SK-N-SH (cell line): ENCODE measurements at regions not wholly inside any gene's neighbourhood (a gene's known extent, or its start where the extent isn't known, plus 50 kb on each side); places are given as distances from the start of the nearest gene placed in this dataset.

ENCODE experiments used
- CTCF ChIA-PET: fragments of 300-600, 350-600 bp; formaldehyde crosslinking; extraction: SDS; loops from one replicate; lab custom pipeline; 2021; lab: Yijun Ruan, JAX
- POLR2A ChIA-PET: fragments of 350-600 bp; sonication (Branson Sonifier 250); formaldehyde crosslinking; extraction: SDS; loops from one replicate; lab custom pipeline; 2020; ENCODE audit warnings: antibody characterized with exemption, inconsistent platforms; lab: Yijun Ruan, JAX
- DNase-seq: peaks from one replicate; pipeline ENCODE4 v3.0.0; 2012
- H2AFZ ChIP-seq: fragments of 200-600 bp; sonication (generic); 2 replicates; pipeline ENCODE4 v1.8.1; 2016; ENCODE audit warnings: antibody characterized with exemption, mild to moderate bottlenecking, low read depth
- H3F3A ChIP-seq: fragments of 200-600 bp; sonication (generic); replicated peaks from 2 replicates; pipeline ENCODE3; 2016; ENCODE audit warnings: antibody characterized with exemption, mild to moderate bottlenecking; ENCODE audit not compliant: insufficient read depth
- H3K27ac ChIP-seq, 2 experiments: fragments of 200-500 bp in 1 of 2; fragments of 200-600 bp in 1 of 2; sonication (Bioruptor generic) in 1 of 2; sonication (generic), shearing (Covaris generic) in 1 of 2; 2 replicates each; pipeline versions ENCODE4 v1.5.1 to v1.6.1; 2014 to 2016; ENCODE audit warnings: low read depth in 2 of 2, inconsistent platforms in 1 of 2, low read length in 1 of 2, mild to moderate bottlenecking in 1 of 2, mixed read lengths in 1 of 2
- H3K27me3 ChIP-seq: fragments of 200-600 bp; sonication (generic), shearing (Covaris generic); 2 replicates; pipeline ENCODE4 v1.6.1; 2016; ENCODE audit warnings: mixed run types; ENCODE audit not compliant: insufficient read depth
- H3K36me3 ChIP-seq, 2 experiments: fragments of 200-500 bp in 1 of 2; fragments of 200-600 bp in 1 of 2; sonication (Bioruptor generic) in 1 of 2; sonication (generic) in 1 of 2; replicated peaks in 1 of 2; 2 replicates each; pipeline versions ENCODE3 to v1.5.1; 2014 to 2016; ENCODE audit warnings: low read length in 1 of 2, mild to moderate bottlenecking in 1 of 2; ENCODE audit not compliant: insufficient read depth in 2 of 2, control insufficient read depth in 1 of 2
- H3K4me1 ChIP-seq, 2 experiments: fragments of 200-500 bp in 1 of 2; fragments of 200-600 bp in 1 of 2; sonication (Bioruptor generic) in 1 of 2; sonication (generic), shearing (Covaris generic) in 1 of 2; 2 replicates each; pipeline versions ENCODE4 v1.5.1 to v1.6.1; 2014 to 2016; ENCODE audit warnings: low read depth in 1 of 2, low read length in 1 of 2, mixed run types in 1 of 2; ENCODE audit not compliant: insufficient read depth in 2 of 2, control insufficient read depth in 1 of 2
- H3K4me2 ChIP-seq: fragments of 200-600 bp; sonication (generic), shearing (Covaris generic); 2 replicates; pipeline ENCODE4 v1.6.1; 2017; ENCODE audit warnings: mixed run types
- H3K4me3 ChIP-seq, 2 experiments: fragments of 200-500 bp in 1 of 2; fragments of 200-600 bp in 1 of 2; sonication (Bioruptor generic) in 1 of 2; sonication (generic), shearing (Covaris generic) in 1 of 2; 2 replicates each; pipeline versions ENCODE4 v1.5.1 to v1.8.1; 2014 to 2016; ENCODE audit warnings: low read depth in 2 of 2, inconsistent platforms in 1 of 2, low read length in 1 of 2, mild to moderate bottlenecking in 1 of 2, mixed read lengths in 1 of 2, moderate library complexity in 1 of 2
- H3K79me2 ChIP-seq: fragments of 200-600 bp; sonication (generic); 2 replicates; pipeline ENCODE4 v1.8.1; 2017; ENCODE audit warnings: mild to moderate bottlenecking; ENCODE audit not compliant: insufficient read depth
- H3K9ac ChIP-seq: fragments of 200-600 bp; sonication (generic); 2 replicates; pipeline ENCODE4 v1.6.1; 2017; ENCODE audit warnings: mixed run types
- H3K9me2 ChIP-seq: fragments of 200-600 bp; sonication (generic); 2 replicates; pipeline ENCODE4 v1.6.1; 2017; ENCODE audit warnings: mixed run types
- H3K9me3 ChIP-seq: fragments of 200-600 bp; sonication (generic); 2 replicates; pipeline ENCODE4 v1.6.1; 2017; ENCODE audit warnings: mixed run types, mild to moderate bottlenecking, moderate library complexity
- H4K20me1 ChIP-seq: fragments of 200-600 bp; sonication (generic); 2 replicates; pipeline ENCODE4 v1.6.1; 2017; ENCODE audit warnings: mild to moderate bottlenecking, mixed run types; ENCODE audit not compliant: insufficient read depth
- CHD2 ChIP-seq: fragments of 150-350 bp; IDR thresholded peaks from 2 replicates; pipeline ENCODE4 v1.6.1; 2018; ENCODE audit warnings: low read length; ENCODE audit not compliant: partially characterized antibody
- ELF1 ChIP-seq: IDR thresholded peaks from 2 replicates; pipeline ENCODE4 v1.4.0; 2012
- MEF2A ChIP-seq: IDR thresholded peaks from 2 replicates; pipeline ENCODE4 v1.4.0; 2012; ENCODE audit warnings: low read depth, borderline replicate concordance
- RCOR1 ChIP-seq: fragments of 150-350 bp; IDR thresholded peaks from 2 replicates; pipeline ENCODE4 v1.6.1; 2017; ENCODE audit warnings: antibody characterized with exemption, low read length
- WGBS: methylation state at CpG from one replicate; pipeline ENCODE4 v1.1.6; 2017; ENCODE audit warnings: low lambda C conversion rate; 5-methylcytosine and 5-hydroxymethylcytosine counted together
- TF ChIP-seq, protein P1 (sequence below): IDR thresholded peaks from 2 replicates; pipeline ENCODE4 v1.6.1; 2012; ENCODE audit warnings: mild to moderate bottlenecking, low read depth, low read length, moderate library complexity
- TF ChIP-seq, protein P2 (sequence below): fragments of 150-350 bp; IDR thresholded peaks from 2 replicates; pipeline ENCODE4 v1.6.1; 2016; ENCODE audit warnings: mild to moderate bottlenecking, low read depth, low read length
- TF ChIP-seq, protein P3 (sequence below): IDR thresholded peaks from 2 replicates; pipeline ENCODE4; 2012
- TF ChIP-seq, protein P4 (sequence below): IDR thresholded peaks from 2 replicates; pipeline ENCODE4 v1.4.0; 2012; ENCODE audit warnings: low read depth
- TF ChIP-seq, protein P5 (sequence below): fragments of 150-350 bp; IDR thresholded peaks from 2 replicates; pipeline ENCODE4 v1.6.1; 2017; ENCODE audit warnings: antibody characterized with exemption, low read length, low read depth, borderline replicate concordance

DNA sequence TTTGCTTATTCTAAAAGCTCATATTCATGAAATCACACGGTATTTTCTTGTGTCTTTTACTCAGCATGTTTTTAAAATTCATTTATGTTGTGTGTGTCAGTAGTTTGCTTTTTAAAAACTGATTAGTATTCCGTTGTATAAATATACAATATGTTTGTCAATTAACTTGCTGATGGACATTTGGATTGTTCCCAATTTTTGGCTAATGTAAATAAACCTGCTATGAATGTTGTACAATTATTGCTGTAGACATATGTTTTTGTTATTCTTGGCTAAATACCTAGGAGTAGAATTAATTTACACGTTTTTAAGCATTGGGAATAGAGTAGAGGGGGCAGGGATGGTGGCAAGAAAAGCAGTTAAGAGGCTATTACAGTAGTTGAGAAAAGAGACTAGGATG is 199.5 kb upstream of the CCL2 start (continued):
- TF ChIP-seq, protein P1, sequence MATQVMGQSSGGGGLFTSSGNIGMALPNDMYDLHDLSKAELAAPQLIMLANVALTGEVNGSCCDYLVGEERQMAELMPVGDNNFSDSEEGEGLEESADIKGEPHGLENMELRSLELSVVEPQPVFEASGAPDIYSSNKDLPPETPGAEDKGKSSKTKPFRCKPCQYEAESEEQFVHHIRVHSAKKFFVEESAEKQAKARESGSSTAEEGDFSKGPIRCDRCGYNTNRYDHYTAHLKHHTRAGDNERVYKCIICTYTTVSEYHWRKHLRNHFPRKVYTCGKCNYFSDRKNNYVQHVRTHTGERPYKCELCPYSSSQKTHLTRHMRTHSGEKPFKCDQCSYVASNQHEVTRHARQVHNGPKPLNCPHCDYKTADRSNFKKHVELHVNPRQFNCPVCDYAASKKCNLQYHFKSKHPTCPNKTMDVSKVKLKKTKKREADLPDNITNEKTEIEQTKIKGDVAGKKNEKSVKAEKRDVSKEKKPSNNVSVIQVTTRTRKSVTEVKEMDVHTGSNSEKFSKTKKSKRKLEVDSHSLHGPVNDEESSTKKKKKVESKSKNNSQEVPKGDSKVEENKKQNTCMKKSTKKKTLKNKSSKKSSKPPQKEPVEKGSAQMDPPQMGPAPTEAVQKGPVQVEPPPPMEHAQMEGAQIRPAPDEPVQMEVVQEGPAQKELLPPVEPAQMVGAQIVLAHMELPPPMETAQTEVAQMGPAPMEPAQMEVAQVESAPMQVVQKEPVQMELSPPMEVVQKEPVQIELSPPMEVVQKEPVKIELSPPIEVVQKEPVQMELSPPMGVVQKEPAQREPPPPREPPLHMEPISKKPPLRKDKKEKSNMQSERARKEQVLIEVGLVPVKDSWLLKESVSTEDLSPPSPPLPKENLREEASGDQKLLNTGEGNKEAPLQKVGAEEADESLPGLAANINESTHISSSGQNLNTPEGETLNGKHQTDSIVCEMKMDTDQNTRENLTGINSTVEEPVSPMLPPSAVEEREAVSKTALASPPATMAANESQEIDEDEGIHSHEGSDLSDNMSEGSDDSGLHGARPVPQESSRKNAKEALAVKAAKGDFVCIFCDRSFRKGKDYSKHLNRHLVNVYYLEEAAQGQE = no peak
- TF ChIP-seq RCOR1 = no peak
- TF ChIP-seq, protein P2, sequence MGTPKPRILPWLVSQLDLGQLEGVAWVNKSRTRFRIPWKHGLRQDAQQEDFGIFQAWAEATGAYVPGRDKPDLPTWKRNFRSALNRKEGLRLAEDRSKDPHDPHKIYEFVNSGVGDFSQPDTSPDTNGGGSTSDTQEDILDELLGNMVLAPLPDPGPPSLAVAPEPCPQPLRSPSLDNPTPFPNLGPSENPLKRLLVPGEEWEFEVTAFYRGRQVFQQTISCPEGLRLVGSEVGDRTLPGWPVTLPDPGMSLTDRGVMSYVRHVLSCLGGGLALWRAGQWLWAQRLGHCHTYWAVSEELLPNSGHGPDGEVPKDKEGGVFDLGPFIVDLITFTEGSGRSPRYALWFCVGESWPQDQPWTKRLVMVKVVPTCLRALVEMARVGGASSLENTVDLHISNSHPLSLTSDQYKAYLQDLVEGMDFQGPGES = no peak
- TF ChIP-seq, all 33 proteins: peak for 0

DNA sequence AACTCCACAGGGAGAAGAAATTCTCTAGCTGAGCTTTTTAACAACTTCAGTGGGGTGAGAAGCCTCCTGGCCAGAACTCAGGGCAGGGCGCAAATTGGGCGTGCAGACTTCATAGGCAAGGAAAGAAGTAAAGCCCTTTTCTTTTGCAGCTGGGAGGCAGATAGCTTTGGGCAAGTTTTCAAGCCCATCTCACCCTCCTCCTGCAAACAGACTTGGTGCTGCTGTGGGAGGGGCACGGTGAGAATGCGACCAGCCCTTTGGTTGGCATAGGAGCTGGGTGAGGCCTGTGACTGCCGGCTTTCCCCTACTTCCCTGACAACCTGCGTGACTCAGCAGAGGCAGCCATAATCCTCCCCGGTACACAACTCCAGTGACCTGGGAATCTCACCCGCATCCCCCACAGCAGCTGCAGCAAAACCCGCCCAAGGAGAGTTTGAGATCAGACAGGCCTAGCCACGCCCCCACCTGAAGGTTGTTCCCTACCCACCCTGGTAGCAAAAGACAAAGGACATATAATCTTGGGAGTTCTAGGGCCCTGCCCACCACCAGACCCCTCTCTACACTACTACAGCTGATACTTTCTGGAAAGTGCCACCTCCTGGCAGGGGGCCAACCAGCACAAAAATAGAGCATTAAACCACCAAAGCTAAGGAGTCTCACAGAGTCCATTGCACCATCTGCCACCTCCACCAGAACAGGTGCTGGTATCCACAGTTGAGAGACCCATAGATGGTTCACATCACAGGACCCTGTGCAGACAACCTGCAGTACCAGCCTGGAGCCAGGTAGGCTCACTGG is 195.5 kb upstream of the CCL2 start:
- no peak for DNase-seq
- no peaks in the 10 kb centered on the region for H3K79me2 ChIP-seq
- no peak overlapping the region for H3K4me3 ChIP-seq
- no peak overlapping the region for H3K4me2 ChIP-seq
- POLR2A ChIA-PET = no interaction called here
- H3F3A ChIP-seq = no peaks in the 10 kb centered on the region
- CTCF ChIA-PET = no interaction called here
- no peaks in the 10 kb centered on the region for H3K9me2 ChIP-seq
- H3K27ac ChIP-seq = no peak overlapping the region
- 40% methylated on average over 5 of the region's 10 CpGs for WGBS
- no peaks in the 10 kb centered on the region for H3K36me3 ChIP-seq
- TF ChIP-seq ELF1 (no peak), CHD2 (no peak), MEF2A (no peak)
- TF ChIP-seq, protein P3, sequence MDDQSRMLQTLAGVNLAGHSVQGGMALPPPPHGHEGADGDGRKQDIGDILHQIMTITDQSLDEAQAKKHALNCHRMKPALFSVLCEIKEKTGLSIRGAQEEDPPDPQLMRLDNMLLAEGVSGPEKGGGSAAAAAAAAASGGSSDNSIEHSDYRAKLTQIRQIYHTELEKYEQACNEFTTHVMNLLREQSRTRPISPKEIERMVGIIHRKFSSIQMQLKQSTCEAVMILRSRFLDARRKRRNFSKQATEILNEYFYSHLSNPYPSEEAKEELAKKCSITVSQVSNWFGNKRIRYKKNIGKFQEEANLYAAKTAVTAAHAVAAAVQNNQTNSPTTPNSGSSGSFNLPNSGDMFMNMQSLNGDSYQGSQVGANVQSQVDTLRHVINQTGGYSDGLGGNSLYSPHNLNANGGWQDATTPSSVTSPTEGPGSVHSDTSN = no peak
- TF ChIP-seq, protein P1 = no peak
- TF ChIP-seq, protein P4, sequence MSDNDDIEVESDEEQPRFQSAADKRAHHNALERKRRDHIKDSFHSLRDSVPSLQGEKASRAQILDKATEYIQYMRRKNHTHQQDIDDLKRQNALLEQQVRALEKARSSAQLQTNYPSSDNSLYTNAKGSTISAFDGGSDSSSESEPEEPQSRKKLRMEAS = no peak
- TF ChIP-seq, protein P5, sequence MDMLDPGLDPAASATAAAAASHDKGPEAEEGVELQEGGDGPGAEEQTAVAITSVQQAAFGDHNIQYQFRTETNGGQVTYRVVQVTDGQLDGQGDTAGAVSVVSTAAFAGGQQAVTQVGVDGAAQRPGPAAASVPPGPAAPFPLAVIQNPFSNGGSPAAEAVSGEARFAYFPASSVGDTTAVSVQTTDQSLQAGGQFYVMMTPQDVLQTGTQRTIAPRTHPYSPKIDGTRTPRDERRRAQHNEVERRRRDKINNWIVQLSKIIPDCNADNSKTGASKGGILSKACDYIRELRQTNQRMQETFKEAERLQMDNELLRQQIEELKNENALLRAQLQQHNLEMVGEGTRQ = no peak
- H2AFZ ChIP-seq = no peak overlapping the region
- H3K27me3 ChIP-seq = no peaks in the 10 kb centered on the region
- no peaks in the 10 kb centered on the region for H4K20me1 ChIP-seq
- no peaks in the 10 kb centered on the region for H3K9me3 ChIP-seq
- no peak overlapping the region for H3K9ac ChIP-seq
- H3K4me1 ChIP-seq = no peaks in the 10 kb centered on the region
